ENCODE measurements at regions not wholly inside any gene's neighbourhood (a gene's known extent, or its start where the extent isn't known, plus 50 kb on each side); places are given as distances from the start of the nearest gene placed in this dataset.

- TF ChIP-seq CTCF (IDR thresholded peaks at IDR 0.05), result peak in 1 of 7 experiments; percentile 4
- TF ChIP-seq POLR2A (IDR thresholded peaks at IDR 0.05), result no peak
Observed at GRCh38 chr4:38236003-38236402, 275.8 kb downstream of the PTTG2 start.
